GM23338 (cell line): ENCODE measurements at regions not wholly inside any gene's neighbourhood (a gene's known extent, or its start where the extent isn't known, plus 50 kb on each side); places are given as distances from the start of the nearest gene placed in this dataset.

Source experiments
- ATAC-seq: fragments of 200-7000 bp; cut with Tn5 transposase; 3 replicates; pipeline ENCODE4 v1.9.1; 2020
- DNase-seq: peaks from one replicate; pipeline ENCODE4 v3.0.0-alpha.2; 2015; ENCODE audit warnings: low spot score
- H2AFZ ChIP-seq: fragments of 200-600 bp; sonication (generic); 2 replicates; pipeline ENCODE4 v1.8.0; 2016; ENCODE audit warnings: antibody characterized with exemption, mild to moderate bottlenecking, moderate library complexity
- H3F3A ChIP-seq: fragments of 200-600 bp; sonication (generic); replicated peaks from 2 replicates; pipeline ENCODE4 v1.8.0; 2017; ENCODE audit warnings: antibody characterized with exemption, mixed run types, low read depth
- H3K27ac ChIP-seq: fragments of 200-600 bp; sonication (generic); 2 replicates; pipeline ENCODE4 v1.6.1; 2016; ENCODE audit warnings: low read depth
- H3K27me3 ChIP-seq: fragments of 200-600 bp; sonication (generic); 2 replicates; pipeline ENCODE4 v1.8.0; 2016; ENCODE audit warnings: mild to moderate bottlenecking, mixed run types, moderate library complexity; ENCODE audit not compliant: insufficient read depth
- H3K36me3 ChIP-seq: fragments of 200-600 bp; sonication (generic); 2 replicates; pipeline ENCODE4 v1.8.0; 2016; ENCODE audit warnings: mild to moderate bottlenecking; ENCODE audit not compliant: insufficient read depth
- H3K4me1 ChIP-seq: fragments of 200-600 bp; sonication (generic); 2 replicates; pipeline ENCODE4 v1.8.0; 2016; ENCODE audit warnings: mild to moderate bottlenecking, moderate library complexity; ENCODE audit not compliant: insufficient read depth
- H3K4me2 ChIP-seq: fragments of 200-600 bp; sonication (generic); 2 replicates; pipeline ENCODE4 v1.7.1; 2017; ENCODE audit warnings: mixed run types
- H3K4me3 ChIP-seq: fragments of 200-600 bp; sonication (generic); 2 replicates; pipeline ENCODE4 v1.6.1; 2016; ENCODE audit warnings: mixed run types
- H3K79me2 ChIP-seq: fragments of 200-600 bp; sonication (generic); replicated peaks from 2 replicates; pipeline ENCODE4 v1.8.0; 2017; ENCODE audit warnings: mild to moderate bottlenecking; ENCODE audit not compliant: insufficient read depth
- H3K9me2 ChIP-seq: fragments of 200-600 bp; sonication (generic); 2 replicates; pipeline ENCODE4 v1.8.0; 2017; ENCODE audit not compliant: insufficient read depth
- H4K20me1 ChIP-seq: fragments of 200-600 bp; sonication (generic); replicated peaks from 2 replicates; pipeline ENCODE4 v1.8.0; 2017; ENCODE audit warnings: mild to moderate bottlenecking; ENCODE audit not compliant: insufficient read depth
- H3K27ac Mint-ChIP-seq: 2 replicates; pipeline ENCODE4 v1.8.0; 2020; ENCODE audit warnings: inconsistent platforms, mild to moderate bottlenecking, moderate library complexity, mixed read lengths
- H3K27me3 Mint-ChIP-seq: 3 replicates; pipeline ENCODE4 v1.8.0; 2022; ENCODE audit warnings: low read depth, mild to moderate bottlenecking, moderate library complexity, mixed read lengths, inconsistent platforms; ENCODE audit not compliant: insufficient read depth, poor library complexity
- H3K36me3 Mint-ChIP-seq: 3 replicates; pipeline ENCODE4 v1.8.0; 2021; ENCODE audit warnings: low read depth, mild to moderate bottlenecking, inconsistent platforms, moderate library complexity, mixed read lengths
- H3K4me1 Mint-ChIP-seq: 3 replicates; pipeline ENCODE4 v1.8.0; 2020; ENCODE audit warnings: mild to moderate bottlenecking, inconsistent platforms, mixed read lengths
- H3K4me3 Mint-ChIP-seq: 3 replicates; pipeline ENCODE4 v1.8.0; 2021; ENCODE audit warnings: moderate library complexity, mild to moderate bottlenecking, inconsistent platforms, mixed read lengths
- H3K9me3 Mint-ChIP-seq: 3 replicates; pipeline ENCODE4 v1.8.0; 2020; ENCODE audit warnings: moderate library complexity, mild to moderate bottlenecking, inconsistent platforms, mixed read lengths
- CREB1 ChIP-seq: fragments of 250-450 bp; sonication (Bioruptor Pico); IDR thresholded peaks from 2 replicates; pipeline ENCODE4 v1.5.0; 2020; ENCODE audit warnings: low read depth, mild to moderate bottlenecking, moderate library complexity
- CTCF ChIP-seq, 2 experiments: fragments of 200-600 bp in 1 of 2; sonication (generic) in 1 of 2; conservative IDR thresholded peaks; 2 replicates each; pipeline versions ENCODE4 v1.5.1 to v1.6.1; 2016 to 2017; ENCODE audit warnings: antibody characterized with exemption in 2 of 2, low read depth in 2 of 2, mild to moderate bottlenecking in 2 of 2, moderate library complexity in 1 of 2
- ETS1 ChIP-seq: IDR thresholded peaks from 2 replicates; pipeline ENCODE4 v1.6.1; 2016; ENCODE audit warnings: antibody characterized with exemption
- EZH2phosphoT487 ChIP-seq: fragments of 200-600 bp; sonication (generic); IDR thresholded peaks from one replicate; pipeline ENCODE4 v1.8.1; 2018; ENCODE audit warnings: antibody characterized with exemption; ENCODE audit not compliant: unreplicated experiment
- NANOG ChIP-seq: IDR thresholded peaks from 2 replicates; pipeline ENCODE4 v1.6.1; 2016; ENCODE audit warnings: antibody characterized with exemption, borderline replicate concordance
- REST ChIP-seq: IDR thresholded peaks from one replicate; pipeline ENCODE4 v1.6.1; 2018; ENCODE audit warnings: antibody characterized with exemption; ENCODE audit not compliant: unreplicated experiment
- STAT1 ChIP-seq: IDR thresholded peaks from one replicate; pipeline ENCODE4 v1.6.1; 2016; ENCODE audit warnings: antibody characterized with exemption; ENCODE audit not compliant: unreplicated experiment
- ZNF114 ChIP-seq: fragments of 250-450 bp; sonication (Bioruptor Pico); IDR thresholded peaks from 2 replicates; pipeline ENCODE4 v1.5.0; 2020; ENCODE audit warnings: mild to moderate bottlenecking, moderate library complexity
- ZNF331 ChIP-seq: fragments of 250-450 bp; sonication (Bioruptor Pico); IDR thresholded peaks from 2 replicates; pipeline ENCODE4 v1.5.0; 2020; ENCODE audit warnings: low read depth, mild to moderate bottlenecking, moderate library complexity
- ZNF462 ChIP-seq: fragments of 250-450 bp; sonication (Bioruptor Pico); IDR thresholded peaks from 2 replicates; pipeline ENCODE4 v1.5.0; 2020; ENCODE audit warnings: mild to moderate bottlenecking, moderate library complexity

GRCh38 chr14:101635749-101636560 is 74.7 kb downstream of the DIO3 start:
- H3K9me2 ChIP-seq, result 0 out of 2 replicates have a peak, but pooled peaks cover 3% of the 10 kb centered on the region
- ATAC-seq (peak; percentile 49; the same call in 2 of the 3 replicates), DNase-seq (no peak)
- no peak overlapping the region for H3K4me2 ChIP-seq
- H3K4me3 ChIP-seq, result no peak overlapping the region
- no peaks in the 10 kb centered on the region for H4K20me1 ChIP-seq
- no peak for TF ChIP-seq EZH2phosphoT487
- TF ChIP-seq ZNF114 (CRISPR knock-in tag), result no peak
- TF ChIP-seq REST, result no peak
- TF ChIP-seq STAT1, result no peak
- TF ChIP-seq NANOG, result no peak
- no peak for TF ChIP-seq CTCF (conservative IDR thresholded peaks at IDR 0.05; ENCODE audit: low read depth in 2 of 2)
- no peak for TF ChIP-seq ZNF331
- TF ChIP-seq ETS1, result no peak
- TF ChIP-seq CREB1 (CRISPR knock-in tag), result no peak
- TF ChIP-seq ZNF462 (CRISPR knock-in tag), result no peak
- Mint-ChIP-seq H3K27me3 (no peaks in the 10 kb centered on the region), H3K27ac (no peak overlapping the region), H3K4me3 (no peak overlapping the region), H3K36me3 (no peaks in the 10 kb centered on the region), H3K9me3 (no peaks in the 10 kb centered on the region), H3K4me1 (no peaks in the 10 kb centered on the region; the same call in 2 of the 3 replicates)
- no peaks in the 10 kb centered on the region for H3F3A ChIP-seq
- no peak overlapping the region for H2AFZ ChIP-seq
- no peaks in the 10 kb centered on the region for H3K36me3 ChIP-seq
- H3K4me1 ChIP-seq, result no peaks in the 10 kb centered on the region
- H3K79me2 ChIP-seq, result no peaks in the 10 kb centered on the region
- H3K27ac ChIP-seq, result no peak overlapping the region
- H3K27me3 ChIP-seq, result no peaks in the 10 kb centered on the region
